ENCODE measurements at regions not wholly inside any gene's neighbourhood (a gene's known extent, or its start where the extent isn't known, plus 50 kb on each side); places are given as distances from the start of the nearest gene placed in this dataset.

DNA sequence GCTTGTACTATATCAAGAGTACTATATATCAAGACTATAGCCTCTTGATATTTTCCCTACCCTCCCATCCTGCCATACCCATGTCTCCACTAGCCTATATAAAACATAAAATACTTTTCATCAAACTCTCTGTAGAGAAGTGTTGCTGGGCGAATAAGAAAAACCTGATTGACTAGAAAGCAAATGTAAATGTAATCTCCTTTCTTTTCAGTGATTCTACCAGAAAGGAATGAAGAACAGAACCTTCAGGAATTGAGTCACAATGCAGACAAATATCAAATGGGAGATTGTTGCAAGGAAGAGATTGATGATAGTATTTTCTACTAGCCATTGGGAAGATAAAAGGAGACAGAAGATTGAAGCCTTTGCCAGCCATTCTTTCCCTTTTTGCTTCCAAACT lies 89.2 kb downstream of the KCNRG start:
- TF ChIP-seq, protein P1, sequence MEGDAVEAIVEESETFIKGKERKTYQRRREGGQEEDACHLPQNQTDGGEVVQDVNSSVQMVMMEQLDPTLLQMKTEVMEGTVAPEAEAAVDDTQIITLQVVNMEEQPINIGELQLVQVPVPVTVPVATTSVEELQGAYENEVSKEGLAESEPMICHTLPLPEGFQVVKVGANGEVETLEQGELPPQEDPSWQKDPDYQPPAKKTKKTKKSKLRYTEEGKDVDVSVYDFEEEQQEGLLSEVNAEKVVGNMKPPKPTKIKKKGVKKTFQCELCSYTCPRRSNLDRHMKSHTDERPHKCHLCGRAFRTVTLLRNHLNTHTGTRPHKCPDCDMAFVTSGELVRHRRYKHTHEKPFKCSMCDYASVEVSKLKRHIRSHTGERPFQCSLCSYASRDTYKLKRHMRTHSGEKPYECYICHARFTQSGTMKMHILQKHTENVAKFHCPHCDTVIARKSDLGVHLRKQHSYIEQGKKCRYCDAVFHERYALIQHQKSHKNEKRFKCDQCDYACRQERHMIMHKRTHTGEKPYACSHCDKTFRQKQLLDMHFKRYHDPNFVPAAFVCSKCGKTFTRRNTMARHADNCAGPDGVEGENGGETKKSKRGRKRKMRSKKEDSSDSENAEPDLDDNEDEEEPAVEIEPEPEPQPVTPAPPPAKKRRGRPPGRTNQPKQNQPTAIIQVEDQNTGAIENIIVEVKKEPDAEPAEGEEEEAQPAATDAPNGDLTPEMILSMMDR (IDR thresholded peaks at IDR 0.05; ENCODE audit: borderline replicate concordance, insufficient read depth, low read depth, low read length), result no peak
- no peak overlapping the region for H3K4me3 ChIP-seq (ENCODE audit: low read depth, low read length)

DNA sequence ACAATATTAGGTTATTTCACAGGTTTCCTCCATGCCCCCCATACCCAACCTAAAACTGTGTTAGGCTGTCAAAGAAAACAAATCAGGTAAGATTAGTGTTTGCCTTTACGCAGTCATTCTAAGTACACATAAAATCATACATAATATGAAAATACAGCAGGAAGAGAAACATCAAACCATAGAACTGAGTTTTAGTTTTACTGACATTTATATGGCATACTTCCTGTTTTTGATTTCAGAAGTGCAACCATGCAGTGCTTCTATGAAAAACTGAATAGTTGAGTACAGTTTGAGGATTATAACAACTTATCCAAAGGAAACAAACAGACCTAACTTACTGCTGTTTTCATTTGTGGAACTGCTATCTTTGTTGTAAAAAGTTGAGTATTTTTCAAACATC lies 91.3 kb downstream of the KCNRG start:
- no peak overlapping the region for H3K4me3 ChIP-seq (ENCODE audit: low read depth, low read length)
- TF ChIP-seq, protein P1 (IDR thresholded peaks at IDR 0.05; ENCODE audit: borderline replicate concordance, insufficient read depth, low read depth, low read length), result no peak

DNA sequence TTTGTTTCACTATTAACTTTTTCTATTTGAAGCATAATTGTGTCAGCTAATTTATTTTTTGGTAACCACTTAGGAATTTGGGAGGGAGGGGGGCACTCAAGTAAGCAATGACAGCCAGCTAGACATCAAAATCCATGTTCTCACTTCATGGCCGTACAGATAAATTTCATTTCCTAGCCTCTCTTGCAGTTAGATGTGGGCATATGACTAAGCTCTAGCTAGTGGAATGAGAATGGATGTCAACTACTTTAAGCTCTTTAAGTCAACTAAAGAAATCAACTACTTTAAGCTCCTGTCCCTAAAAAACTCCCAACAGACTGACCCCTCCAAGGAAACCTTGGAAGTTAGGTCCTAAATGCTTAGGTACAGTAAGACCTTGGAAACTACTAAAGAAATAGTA lies 92.0 kb downstream of the KCNRG start:
- H3K4me3 ChIP-seq (ENCODE audit: low read depth, low read length), result no peak overlapping the region
- TF ChIP-seq, protein P1 (IDR thresholded peaks at IDR 0.05; ENCODE audit: borderline replicate concordance, insufficient read depth, low read depth, low read length), result no peak

DNA sequence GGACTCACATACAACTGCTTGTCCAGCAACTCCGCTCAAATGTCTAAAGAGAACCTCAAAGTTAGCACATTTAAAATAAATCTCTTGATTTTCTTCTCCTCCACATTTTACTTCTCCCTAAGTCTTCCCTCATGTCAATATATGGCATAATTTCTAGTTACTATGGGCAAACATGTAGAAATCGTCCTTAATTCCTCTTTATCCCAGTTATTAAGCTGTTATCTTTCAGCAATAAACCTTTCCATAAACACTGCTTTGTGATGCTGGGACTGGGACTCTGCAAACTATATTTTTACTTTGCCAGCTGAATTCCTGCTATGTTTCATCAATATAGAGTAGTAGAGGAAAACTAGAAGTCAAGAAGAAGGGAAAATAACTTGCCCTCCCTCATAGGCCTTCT lies 99.7 kb downstream of the KCNRG start:
- no peak overlapping the region for H3K4me3 ChIP-seq (ENCODE audit: low read depth, low read length)
- TF ChIP-seq, protein P1 (IDR thresholded peaks at IDR 0.05; ENCODE audit: borderline replicate concordance, insufficient read depth, low read depth, low read length), result no peak

DNA sequence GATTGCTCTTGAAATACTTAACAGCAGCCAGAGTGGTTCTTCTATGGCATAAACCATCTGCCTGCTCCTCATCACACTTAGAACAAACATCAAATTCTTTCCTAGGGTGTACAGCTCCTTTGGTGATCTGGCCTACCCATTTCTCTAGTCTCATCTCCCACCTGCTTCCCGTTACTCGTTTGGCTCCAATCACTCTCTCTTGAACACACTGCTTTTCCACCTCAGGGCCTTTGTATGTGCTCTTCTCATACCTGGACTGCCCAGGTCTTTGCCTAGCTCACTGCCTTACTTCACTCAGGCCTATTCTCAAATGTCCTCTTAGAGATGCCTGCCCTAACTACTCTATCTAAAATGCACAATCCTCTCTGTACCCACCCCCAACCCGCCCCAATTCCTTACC lies 100.5 kb downstream of the KCNRG start:
- TF ChIP-seq, protein P1 (IDR thresholded peaks at IDR 0.05; ENCODE audit: borderline replicate concordance, insufficient read depth, low read depth, low read length), result no peak
- H3K4me3 ChIP-seq (ENCODE audit: low read depth, low read length), result no peak overlapping the region

DNA sequence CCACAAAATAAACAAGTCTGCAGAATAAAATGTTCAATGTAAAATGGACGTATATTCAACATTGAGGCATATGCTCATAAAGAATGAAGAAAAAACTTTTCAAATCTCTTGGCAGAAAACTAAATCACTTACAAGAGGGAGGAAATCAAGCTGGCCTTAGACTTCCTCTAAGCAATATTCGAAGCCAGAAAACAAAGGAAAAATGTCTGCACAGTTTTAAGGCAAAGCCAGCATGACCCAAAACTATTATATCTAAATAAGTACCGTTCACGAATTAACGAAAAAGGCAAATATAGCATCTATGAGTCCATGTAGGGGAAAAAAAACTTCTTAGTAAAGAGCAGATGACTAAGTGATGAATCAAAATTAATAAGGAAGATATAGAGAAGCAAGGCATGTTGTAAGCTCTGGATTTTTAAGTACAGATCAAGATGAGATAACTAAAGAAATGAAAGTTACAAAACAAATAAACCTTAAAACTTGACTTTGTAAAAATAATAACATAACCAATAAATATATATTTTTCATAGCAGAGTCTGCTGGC lies 101.3 kb downstream of the KCNRG start:
- no peak overlapping the region for H3K4me3 ChIP-seq (ENCODE audit: low read depth, low read length)

DNA sequence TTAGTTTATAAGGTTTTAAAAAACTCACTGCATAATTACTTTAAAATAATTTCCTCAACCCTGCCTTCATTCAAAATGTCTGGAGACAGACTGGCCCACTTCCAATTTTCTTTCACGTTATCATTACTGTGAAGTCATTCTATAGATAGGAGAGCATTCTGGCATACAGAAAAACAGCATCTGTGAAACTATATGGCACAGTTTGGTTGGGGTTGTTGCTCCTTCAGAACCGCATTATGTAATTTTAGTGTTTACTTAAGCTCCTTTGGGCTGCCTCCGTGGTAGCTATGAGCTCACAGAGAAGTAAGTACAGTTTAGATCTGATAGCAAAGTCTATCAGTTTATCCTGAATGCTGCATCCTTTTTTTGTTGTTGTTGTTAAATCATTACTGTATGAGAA lies 104.3 kb downstream of the KCNRG start:
- TF ChIP-seq, protein P1 (IDR thresholded peaks at IDR 0.05; ENCODE audit: borderline replicate concordance, insufficient read depth, low read depth, low read length), result no peak
- H3K4me3 ChIP-seq (ENCODE audit: low read depth, low read length), result no peak overlapping the region

More for the DNA sequence above, 101.3 kb downstream of the KCNRG start:
- TF ChIP-seq, protein P1 (IDR thresholded peaks at IDR 0.05; ENCODE audit: borderline replicate concordance, insufficient read depth, low read depth, low read length), result no peak
